ENCODE measurements at regions not wholly inside any gene's neighbourhood (a gene's known extent, or its start where the extent isn't known, plus 50 kb on each side); places are given as distances from the start of the nearest gene placed in this dataset.

DNA sequence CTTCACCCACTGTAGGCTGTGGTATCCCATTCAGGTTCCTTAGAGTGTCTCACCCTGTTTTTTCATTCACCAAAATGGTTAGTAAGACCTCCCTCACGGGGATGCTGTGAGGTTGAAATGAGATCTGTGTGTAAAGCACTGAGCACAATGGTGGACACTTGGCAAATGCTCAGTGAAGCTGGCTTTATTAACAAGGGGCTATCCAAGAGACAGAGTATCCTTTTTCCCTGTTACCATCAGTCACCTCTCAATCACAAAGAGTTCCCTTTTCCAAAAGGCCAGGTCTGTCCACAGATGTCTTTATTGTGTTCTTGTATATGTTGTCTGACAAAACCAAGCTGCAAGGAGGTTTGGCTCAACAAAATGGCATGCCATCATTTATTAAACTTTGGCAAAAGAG is 138.9 kb upstream of the RARB start:
- DNase-seq: no peak
- Mint-ChIP-seq H3K4me1 (no peaks in the 10 kb centered on the region), H3K27me3 (no peaks in the 10 kb centered on the region), H3K27ac (no peak overlapping the region), H3K4me3 (no peak overlapping the region), H3K36me3 (no peaks in the 10 kb centered on the region), H3K9me3 (peaks cover 2% of the 10 kb centered on the region)
- CTCF ChIA-PET: no interaction called here

- CTCF ChIA-PET: no interaction called here
- peaks cover 2% of the 10 kb centered on the region for H3K9me3 Mint-ChIP-seq
- H3K4me1 Mint-ChIP-seq: no peaks in the 10 kb centered on the region
- no peaks in the 10 kb centered on the region for H3K36me3 Mint-ChIP-seq
- no peaks in the 10 kb centered on the region for H3K27me3 Mint-ChIP-seq
- H3K4me3 Mint-ChIP-seq: no peak overlapping the region
- no peak for DNase-seq
- no peak overlapping the region for H3K27ac Mint-ChIP-seq
Observed at GRCh38 chr3:25289663-25290062, 138.4 kb upstream of the RARB start.

DNA sequence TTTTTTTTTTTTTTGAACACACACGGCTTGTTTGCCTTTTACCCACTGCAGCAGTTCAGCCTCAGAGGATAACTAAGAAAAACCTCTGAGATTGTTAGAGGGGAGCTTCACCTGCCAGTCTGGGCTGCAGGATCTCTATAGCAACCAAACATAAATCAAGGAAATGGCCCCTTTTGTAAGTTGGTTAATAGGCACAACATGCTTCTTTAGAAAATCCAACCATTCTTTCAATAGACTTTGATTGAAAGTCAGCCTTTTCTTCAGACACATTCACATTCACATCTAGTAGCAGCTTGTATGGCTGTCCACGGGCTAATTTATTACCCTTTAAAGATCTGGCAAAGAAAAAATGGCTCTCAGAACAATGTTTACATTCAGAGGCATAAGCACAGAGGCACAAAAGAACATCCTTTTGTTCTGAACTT is 136.6 kb upstream of the RARB start:
- no peaks in the 10 kb centered on the region for H3K27me3 Mint-ChIP-seq
- no peaks in the 10 kb centered on the region for H3K9me3 Mint-ChIP-seq
- H3K4me1 Mint-ChIP-seq: no peaks in the 10 kb centered on the region
- H3K4me3 Mint-ChIP-seq: no peak overlapping the region
- CTCF ChIA-PET: no interaction called here
- no peaks in the 10 kb centered on the region for H3K36me3 Mint-ChIP-seq
- H3K27ac Mint-ChIP-seq: no peak overlapping the region
- no peak for DNase-seq

- Mint-ChIP-seq H3K27me3 (no peaks in the 10 kb centered on the region), H3K4me1 (no peaks in the 10 kb centered on the region), H3K4me3 (no peak overlapping the region), H3K36me3 (no peaks in the 10 kb centered on the region), H3K27ac (no peak overlapping the region), H3K9me3 (no peaks in the 10 kb centered on the region)
- CTCF ChIA-PET: no interaction called here
- no peak for DNase-seq
Observed at GRCh38 chr3:25292036-25292435, 136.0 kb upstream of the RARB start.

DNA sequence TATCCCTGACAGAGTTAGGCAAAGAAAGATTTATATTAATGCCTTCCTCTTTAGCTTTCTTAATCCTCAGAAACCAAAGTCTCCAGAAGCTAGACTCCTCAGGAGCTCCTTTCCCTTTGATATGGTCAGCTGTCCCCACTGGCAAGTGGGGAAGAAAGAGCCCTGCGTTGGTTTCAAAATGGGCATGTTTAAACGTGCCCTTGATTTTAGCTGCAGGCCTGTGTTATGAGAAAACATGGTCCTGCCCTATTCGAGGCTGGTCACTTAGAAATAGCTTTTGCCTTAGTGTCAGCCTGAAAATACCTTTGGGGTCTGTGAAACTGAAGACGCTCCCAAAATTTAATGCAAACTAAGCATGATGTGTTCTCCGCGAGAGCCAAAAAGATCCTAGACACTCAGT is 135.5 kb upstream of the RARB start:
- CTCF ChIA-PET: no interaction called here
- H3K36me3 Mint-ChIP-seq: no peaks in the 10 kb centered on the region

GRCh38 chr3:25293736-25294135 is 134.3 kb upstream of the RARB start:
- no peaks in the 10 kb centered on the region for H3K9me3 Mint-ChIP-seq
- no peak for DNase-seq
- no peak overlapping the region for H3K4me3 Mint-ChIP-seq
- no peak overlapping the region for H3K27ac Mint-ChIP-seq
- H3K27me3 Mint-ChIP-seq: no peaks in the 10 kb centered on the region
- no peaks in the 10 kb centered on the region for H3K36me3 Mint-ChIP-seq
- no peaks in the 10 kb centered on the region for H3K4me1 Mint-ChIP-seq
- CTCF ChIA-PET: no interaction called here

More for the DNA sequence above, 135.5 kb upstream of the RARB start:
- H3K4me1 Mint-ChIP-seq: no peaks in the 10 kb centered on the region
- no peak overlapping the region for H3K4me3 Mint-ChIP-seq
- H3K27me3 Mint-ChIP-seq: no peaks in the 10 kb centered on the region
- DNase-seq: no peak
- no peaks in the 10 kb centered on the region for H3K9me3 Mint-ChIP-seq
- H3K27ac Mint-ChIP-seq: no peak overlapping the region

GRCh38 chr3:25294169-25294805 is 133.8 kb upstream of the RARB start:
- no peak overlapping the region for H3K27ac Mint-ChIP-seq
- no peak overlapping the region for H3K4me3 Mint-ChIP-seq
- H3K27me3 Mint-ChIP-seq: no peaks in the 10 kb centered on the region
- H3K4me1 Mint-ChIP-seq: no peaks in the 10 kb centered on the region
- CTCF ChIA-PET: no interaction called here
- no peaks in the 10 kb centered on the region for H3K36me3 Mint-ChIP-seq
- DNase-seq: no peak
- no peaks in the 10 kb centered on the region for H3K9me3 Mint-ChIP-seq

DNA sequence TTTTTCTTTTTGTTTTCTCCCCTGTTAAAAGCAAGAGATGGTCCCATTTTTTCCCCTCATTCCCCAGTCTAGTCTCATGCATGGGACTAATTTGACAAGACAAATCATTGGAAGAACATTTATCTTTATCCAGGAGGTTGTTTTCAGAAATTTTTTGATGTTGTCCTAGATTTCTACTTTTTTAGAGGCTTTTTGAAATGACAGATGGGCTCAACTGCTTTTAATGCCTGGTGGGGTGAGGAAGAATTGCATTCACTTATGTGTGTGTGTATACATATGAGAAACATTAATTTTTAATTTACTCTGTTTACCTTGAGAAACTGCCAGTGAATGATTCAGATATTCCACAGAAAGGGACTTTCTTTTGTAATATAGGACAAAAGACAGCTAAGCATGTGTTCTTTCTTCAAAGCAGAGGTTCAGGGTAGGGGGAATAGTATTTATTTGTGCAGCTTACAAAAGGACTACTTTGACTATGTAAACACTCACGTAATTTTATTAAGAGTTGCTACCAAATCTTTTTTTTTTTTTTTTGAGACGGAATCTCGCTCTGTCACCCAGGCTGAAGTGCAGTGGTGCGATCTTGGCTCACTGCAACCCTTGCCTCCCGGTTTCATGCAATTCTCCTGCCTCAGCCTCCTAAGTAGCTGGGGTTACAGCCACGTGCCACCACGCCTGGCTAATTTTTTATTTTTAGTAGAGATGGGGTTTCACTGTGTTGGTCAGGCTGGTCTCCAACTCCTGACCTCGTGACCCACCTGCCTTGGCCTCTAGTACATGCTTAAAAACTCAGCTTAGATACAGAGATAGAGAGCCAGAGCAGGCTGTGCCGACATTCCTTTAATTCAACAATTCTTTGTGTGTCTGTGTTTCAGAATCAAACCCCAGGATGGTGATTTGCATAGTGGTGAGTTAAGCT is 130.1 kb upstream of the RARB start:
- H3K4me3 Mint-ChIP-seq: no peak overlapping the region
- CTCF ChIA-PET: interaction anchor here (0.6 kb wide), 1 partner anchor 10 kb away, joined by 3 read pairs; no protein-coding TSS in a partner anchor
- H3K36me3 Mint-ChIP-seq: no peaks in the 10 kb centered on the region
- H3K27ac Mint-ChIP-seq: no peak overlapping the region
- no peak for DNase-seq
- no peaks in the 10 kb centered on the region for H3K27me3 Mint-ChIP-seq
- H3K4me1 Mint-ChIP-seq: no peaks in the 10 kb centered on the region
- H3K9me3 Mint-ChIP-seq: no peaks in the 10 kb centered on the region

DNA sequence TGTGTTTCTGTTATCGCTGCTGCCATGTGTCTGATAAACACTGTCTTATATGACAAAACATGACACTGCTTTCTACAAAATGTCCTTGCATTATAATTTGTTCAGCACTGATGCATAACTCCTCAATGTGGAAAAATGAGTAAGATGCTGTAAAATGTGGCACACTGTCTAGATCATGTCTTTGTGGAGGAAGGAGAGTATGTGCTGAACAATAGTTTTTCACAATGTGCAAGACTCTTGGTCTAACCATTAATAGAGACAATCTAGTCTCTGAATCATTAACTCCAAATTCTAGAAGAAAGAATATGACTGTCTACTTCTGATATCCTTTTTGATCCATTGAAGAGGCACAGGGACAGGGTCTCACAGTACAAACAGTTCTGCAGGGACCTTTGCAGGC is 127.9 kb upstream of the RARB start:
- CTCF ChIA-PET: no interaction called here
- Mint-ChIP-seq H3K36me3 (no peaks in the 10 kb centered on the region), H3K27me3 (no peaks in the 10 kb centered on the region), H3K9me3 (no peaks in the 10 kb centered on the region), H3K4me1 (no peaks in the 10 kb centered on the region), H3K4me3 (no peak overlapping the region), H3K27ac (no peak overlapping the region)
- no peak for DNase-seq

GRCh38 chr3:25304916-25305315 is 123.1 kb upstream of the RARB start:
- DNase-seq: no peak
- Mint-ChIP-seq H3K27me3 (no peaks in the 10 kb centered on the region), H3K9me3 (peaks cover 2% of the 10 kb centered on the region), H3K4me1 (no peaks in the 10 kb centered on the region), H3K27ac (no peak overlapping the region), H3K4me3 (no peak overlapping the region), H3K36me3 (no peaks in the 10 kb centered on the region)
- CTCF ChIA-PET: interaction anchor here (0.5 kb wide), 1 partner anchor 74 kb away, joined by 3 read pairs; no protein-coding TSS in a partner anchor

DNA sequence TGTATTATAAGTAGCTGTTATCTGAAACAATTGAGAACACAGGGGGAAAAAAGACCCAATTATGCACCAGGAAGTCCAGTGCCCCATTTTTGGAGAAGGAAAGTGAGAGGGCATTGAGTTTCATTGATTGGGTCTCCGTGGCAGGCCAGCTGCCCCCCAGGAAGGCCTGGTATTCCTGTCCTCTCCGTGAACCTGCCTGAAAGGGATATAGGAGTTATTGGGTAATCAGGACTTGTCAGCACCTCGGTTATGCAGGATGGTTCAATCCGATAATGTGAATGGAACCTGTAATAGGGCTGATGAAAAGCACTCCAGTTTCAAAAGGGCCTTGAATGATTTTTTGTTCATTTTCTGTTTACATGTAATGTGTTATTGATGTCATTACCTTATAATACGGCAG is 122.0 kb upstream of the RARB start:
- Mint-ChIP-seq H3K9me3 (peaks cover 2% of the 10 kb centered on the region), H3K4me1 (no peaks in the 10 kb centered on the region), H3K4me3 (no peak overlapping the region), H3K36me3 (no peaks in the 10 kb centered on the region), H3K27ac (no peak overlapping the region), H3K27me3 (no peaks in the 10 kb centered on the region)
- CTCF ChIA-PET: no interaction called here
- no peak for DNase-seq

GRCh38 chr3:25306705-25307104 is 121.4 kb upstream of the RARB start:
- Mint-ChIP-seq H3K27me3 (no peaks in the 10 kb centered on the region), H3K4me1 (no peaks in the 10 kb centered on the region), H3K9me3 (peaks cover 2% of the 10 kb centered on the region), H3K27ac (no peak overlapping the region), H3K4me3 (no peak overlapping the region), H3K36me3 (no peaks in the 10 kb centered on the region)
- no peak for DNase-seq
- CTCF ChIA-PET: no interaction called here

- DNase-seq: no peak
- no peaks in the 10 kb centered on the region for H3K4me1 Mint-ChIP-seq
- H3K36me3 Mint-ChIP-seq: no peaks in the 10 kb centered on the region
- H3K27me3 Mint-ChIP-seq: no peaks in the 10 kb centered on the region
- H3K4me3 Mint-ChIP-seq: no peak overlapping the region
- CTCF ChIA-PET: no interaction called here
- H3K9me3 Mint-ChIP-seq: no peaks in the 10 kb centered on the region
- no peak overlapping the region for H3K27ac Mint-ChIP-seq
Observed at GRCh38 chr3:25313286-25313685, 114.8 kb upstream of the RARB start.

DNA sequence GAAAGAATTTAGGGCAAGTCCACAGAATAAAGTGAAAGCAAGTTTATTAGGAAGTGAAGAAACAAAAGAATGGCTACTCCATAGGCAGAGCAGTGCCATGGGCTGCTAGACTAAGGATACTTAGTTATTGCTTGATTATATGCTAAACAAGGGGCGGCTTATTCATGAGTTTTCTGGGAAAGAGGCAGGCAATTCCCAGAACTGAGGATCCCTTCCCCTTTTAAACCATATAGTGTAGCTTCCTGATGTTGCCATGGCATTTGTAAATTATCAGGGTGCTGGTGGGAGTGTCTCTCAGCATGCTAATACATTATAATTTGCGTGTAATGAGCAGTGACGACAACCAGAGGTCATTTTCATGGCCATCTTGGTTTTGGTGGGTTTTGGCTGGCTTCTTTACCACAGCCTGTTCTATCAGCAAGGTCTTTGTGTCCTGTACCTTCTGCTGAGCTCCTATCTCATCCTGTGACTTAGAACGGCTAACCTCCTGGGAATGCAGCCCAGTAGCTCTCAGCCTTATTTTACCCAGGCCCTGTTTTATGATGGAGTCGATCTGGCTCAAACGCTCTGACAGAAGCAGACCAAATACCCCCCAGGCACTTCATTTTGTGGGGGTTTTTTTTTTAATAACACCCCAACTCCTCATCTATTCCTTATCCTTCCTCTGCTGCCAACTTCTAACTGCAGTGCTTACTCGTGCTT is 103.0 kb upstream of the RARB start:
- no peaks in the 10 kb centered on the region for H3K36me3 Mint-ChIP-seq
- DNase-seq: no peak
- peaks cover 2% of the 10 kb centered on the region for H3K9me3 Mint-ChIP-seq
- CTCF ChIA-PET: no interaction called here
- H3K27me3 Mint-ChIP-seq: no peaks in the 10 kb centered on the region
- no peaks in the 10 kb centered on the region for H3K4me1 Mint-ChIP-seq
- H3K27ac Mint-ChIP-seq: no peak overlapping the region
- no peak overlapping the region for H3K4me3 Mint-ChIP-seq

- Mint-ChIP-seq H3K4me3 (no peak overlapping the region), H3K27ac (no peak overlapping the region), H3K27me3 (no peaks in the 10 kb centered on the region), H3K4me1 (no peaks in the 10 kb centered on the region), H3K9me3 (peaks cover 5% of the 10 kb centered on the region), H3K36me3 (no peaks in the 10 kb centered on the region)
- no peak for DNase-seq
- CTCF ChIA-PET: no interaction called here
Observed at GRCh38 chr3:25335356-25335755, 92.7 kb upstream of the RARB start.
